OCI-LY7 (cell line): ENCODE measurements at regions not wholly inside any gene's neighbourhood (a gene's known extent, or its start where the extent isn't known, plus 50 kb on each side); places are given as distances from the start of the nearest gene placed in this dataset.
"Not testable (repeated sequence)": the region's sequence is repeated elsewhere in the genome, so short reads cannot be mapped to it uniquely, and the experiment has no call there.

Experiments used
- EZH2phosphoT487 ChIP-seq: fragments of 200-600 bp; sonication (generic); IDR thresholded peaks from 2 replicates; pipeline ENCODE4 v1.6.1; 2018; ENCODE audit warnings: low read depth, borderline replicate concordance, mild to moderate bottlenecking, mixed run types, antibody characterized with exemption, low read length, moderate library complexity, mixed read lengths
- TF ChIP-seq, protein P1 (sequence below): fragments of 200-600 bp; sonication (generic); conservative IDR thresholded peaks from 2 replicates; pipeline ENCODE4 v1.5.1; 2014; ENCODE audit warnings: mild to moderate bottlenecking, antibody characterized with exemption, low read length, moderate library complexity, mixed read lengths

DNA sequence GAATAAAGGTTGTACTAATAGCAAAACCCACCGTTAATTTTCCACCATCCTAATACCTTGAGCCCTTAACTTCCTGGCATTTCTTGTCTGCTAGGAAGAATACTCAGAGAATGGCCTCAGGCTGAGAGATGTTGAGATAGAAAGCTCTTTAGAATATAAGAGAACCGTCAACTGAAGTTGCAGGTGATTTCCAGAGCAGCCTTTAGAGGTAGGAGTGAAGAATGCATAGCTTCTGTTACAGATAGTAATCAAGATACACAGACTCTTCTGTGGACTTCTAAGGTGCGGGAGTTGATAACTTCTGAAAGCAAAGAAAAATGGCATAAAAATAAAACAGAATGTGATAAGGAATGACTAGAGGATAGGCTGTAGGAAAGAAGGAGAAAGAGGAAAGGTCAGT is 1651.3 kb upstream of the DEFB115 start:
- TF ChIP-seq, protein P1, sequence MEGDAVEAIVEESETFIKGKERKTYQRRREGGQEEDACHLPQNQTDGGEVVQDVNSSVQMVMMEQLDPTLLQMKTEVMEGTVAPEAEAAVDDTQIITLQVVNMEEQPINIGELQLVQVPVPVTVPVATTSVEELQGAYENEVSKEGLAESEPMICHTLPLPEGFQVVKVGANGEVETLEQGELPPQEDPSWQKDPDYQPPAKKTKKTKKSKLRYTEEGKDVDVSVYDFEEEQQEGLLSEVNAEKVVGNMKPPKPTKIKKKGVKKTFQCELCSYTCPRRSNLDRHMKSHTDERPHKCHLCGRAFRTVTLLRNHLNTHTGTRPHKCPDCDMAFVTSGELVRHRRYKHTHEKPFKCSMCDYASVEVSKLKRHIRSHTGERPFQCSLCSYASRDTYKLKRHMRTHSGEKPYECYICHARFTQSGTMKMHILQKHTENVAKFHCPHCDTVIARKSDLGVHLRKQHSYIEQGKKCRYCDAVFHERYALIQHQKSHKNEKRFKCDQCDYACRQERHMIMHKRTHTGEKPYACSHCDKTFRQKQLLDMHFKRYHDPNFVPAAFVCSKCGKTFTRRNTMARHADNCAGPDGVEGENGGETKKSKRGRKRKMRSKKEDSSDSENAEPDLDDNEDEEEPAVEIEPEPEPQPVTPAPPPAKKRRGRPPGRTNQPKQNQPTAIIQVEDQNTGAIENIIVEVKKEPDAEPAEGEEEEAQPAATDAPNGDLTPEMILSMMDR = not testable (repeated sequence)
- not testable (repeated sequence) for TF ChIP-seq EZH2phosphoT487
